OCI-LY1 (cell line): ENCODE measurements at regions not wholly inside any gene's neighbourhood (a gene's known extent, or its start where the extent isn't known, plus 50 kb on each side); places are given as distances from the start of the nearest gene placed in this dataset.

Experiments used
- H2AFZ ChIP-seq: fragments of 200-600 bp; sonication (generic), shearing (Covaris generic); 2 replicates; pipeline ENCODE4 v1.6.0; 2014; ENCODE audit warnings: antibody characterized with exemption, mild to moderate bottlenecking, low read length
- H3F3A ChIP-seq: fragments of 200-600 bp; sonication (generic), shearing (Covaris generic); 2 replicates; pipeline ENCODE4 v1.6.0; 2014; ENCODE audit warnings: mild to moderate bottlenecking, antibody characterized with exemption, low read length, moderate library complexity; ENCODE audit not compliant: insufficient read depth
- H3K27ac ChIP-seq: fragments of 200-600 bp; sonication (generic); 2 replicates; pipeline ENCODE4 v1.5.1; 2014; ENCODE audit warnings: low read length, mixed run types, mild to moderate bottlenecking, low read depth; ENCODE audit not compliant: poor library complexity, severe bottlenecking
- H3K27me3 ChIP-seq: fragments of 200-600 bp; sonication (generic); 2 replicates; pipeline ENCODE4 v1.6.0; 2014; ENCODE audit warnings: antibody characterized with exemption, mild to moderate bottlenecking, low read length, moderate library complexity; ENCODE audit not compliant: insufficient read depth
- H3K36me3 ChIP-seq: fragments of 200-600 bp; sonication (generic); 2 replicates; pipeline ENCODE4 v1.6.1; 2014; ENCODE audit warnings: mild to moderate bottlenecking, antibody characterized with exemption, low read length, moderate library complexity, mixed read lengths; ENCODE audit not compliant: insufficient read depth
- H3K4me1 ChIP-seq: fragments of 200-600 bp; sonication (generic); 2 replicates; pipeline ENCODE4 v1.5.1; 2014; ENCODE audit warnings: mild to moderate bottlenecking, low read length, moderate library complexity; ENCODE audit not compliant: insufficient read depth, severe bottlenecking
- H3K4me2 ChIP-seq: fragments of 200-600 bp; sonication (generic), shearing (Covaris generic); 2 replicates; pipeline ENCODE4 v1.6.1; 2014; ENCODE audit warnings: low read length
- H3K4me3 ChIP-seq: fragments of 200-600 bp; sonication (generic); 2 replicates; pipeline ENCODE4 v1.5.1; 2014; ENCODE audit warnings: low read length, low read depth, mild to moderate bottlenecking, mixed read lengths; ENCODE audit not compliant: poor library complexity, severe bottlenecking
- H3K79me2 ChIP-seq: fragments of 200-600 bp; shearing (Covaris generic); 2 replicates; pipeline ENCODE4 v1.6.1; 2016; ENCODE audit warnings: mixed run types, low read length, mixed read lengths; ENCODE audit not compliant: insufficient read depth
- H3K9ac ChIP-seq: fragments of 200-600 bp; sonication (generic), shearing (Covaris generic); 2 replicates; pipeline ENCODE4 v1.6.1; 2014; ENCODE audit warnings: mild to moderate bottlenecking, low read length, mixed read lengths
- H3K9me2 ChIP-seq: fragments of 200-600 bp; sonication (generic), shearing (Covaris generic); 2 replicates; pipeline ENCODE4 v1.6.1; 2014; ENCODE audit warnings: low read depth, mild to moderate bottlenecking, low read length, mixed read lengths
- H3K9me3 ChIP-seq: fragments of 200-600 bp; shearing (Covaris generic); 2 replicates; pipeline ENCODE4 v1.6.1; 2014; ENCODE audit warnings: low read length, mixed read lengths
- H4K20me1 ChIP-seq: fragments of 200-600 bp; sonication (generic), shearing (Covaris generic); 2 replicates; pipeline ENCODE4 v1.6.0; 2016; ENCODE audit warnings: mild to moderate bottlenecking, low read length; ENCODE audit not compliant: insufficient read depth
- EZH2 ChIP-seq: fragments of 200-600 bp; sonication (generic), shearing (Covaris generic); IDR thresholded peaks from 2 replicates; pipeline ENCODE4 v1.8.0; 2017; ENCODE audit warnings: borderline replicate concordance, mixed run types, mild to moderate bottlenecking, antibody characterized with exemption, low read length, moderate library complexity, mixed read lengths
- TF ChIP-seq, protein P1 (sequence below): fragments of 200-600 bp; sonication (generic), shearing (Covaris generic); IDR thresholded peaks from 2 replicates; pipeline ENCODE4 v1.5.1; 2017; ENCODE audit warnings: mild to moderate bottlenecking, antibody characterized with exemption, low read length, moderate library complexity, mixed read lengths

GRCh38 chr3:110743202-110743601, 328.4 kb upstream of the NECTIN3 start:
- no peaks in the 10 kb centered on the region for H3K9me2 ChIP-seq
- no peaks in the 10 kb centered on the region for H3K27me3 ChIP-seq
- H2AFZ ChIP-seq: no peak overlapping the region
- no peak overlapping the region for H3K4me3 ChIP-seq
- no peaks in the 10 kb centered on the region for H3K9me3 ChIP-seq
- H4K20me1 ChIP-seq: no peaks in the 10 kb centered on the region
- no peak for TF ChIP-seq EZH2
- TF ChIP-seq, protein P1, sequence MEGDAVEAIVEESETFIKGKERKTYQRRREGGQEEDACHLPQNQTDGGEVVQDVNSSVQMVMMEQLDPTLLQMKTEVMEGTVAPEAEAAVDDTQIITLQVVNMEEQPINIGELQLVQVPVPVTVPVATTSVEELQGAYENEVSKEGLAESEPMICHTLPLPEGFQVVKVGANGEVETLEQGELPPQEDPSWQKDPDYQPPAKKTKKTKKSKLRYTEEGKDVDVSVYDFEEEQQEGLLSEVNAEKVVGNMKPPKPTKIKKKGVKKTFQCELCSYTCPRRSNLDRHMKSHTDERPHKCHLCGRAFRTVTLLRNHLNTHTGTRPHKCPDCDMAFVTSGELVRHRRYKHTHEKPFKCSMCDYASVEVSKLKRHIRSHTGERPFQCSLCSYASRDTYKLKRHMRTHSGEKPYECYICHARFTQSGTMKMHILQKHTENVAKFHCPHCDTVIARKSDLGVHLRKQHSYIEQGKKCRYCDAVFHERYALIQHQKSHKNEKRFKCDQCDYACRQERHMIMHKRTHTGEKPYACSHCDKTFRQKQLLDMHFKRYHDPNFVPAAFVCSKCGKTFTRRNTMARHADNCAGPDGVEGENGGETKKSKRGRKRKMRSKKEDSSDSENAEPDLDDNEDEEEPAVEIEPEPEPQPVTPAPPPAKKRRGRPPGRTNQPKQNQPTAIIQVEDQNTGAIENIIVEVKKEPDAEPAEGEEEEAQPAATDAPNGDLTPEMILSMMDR: no peak
- H3K27ac ChIP-seq: no peak overlapping the region
- H3K4me2 ChIP-seq: no peak overlapping the region
- H3K9ac ChIP-seq: no peak overlapping the region
- H3K79me2 ChIP-seq: no peaks in the 10 kb centered on the region
- H3K36me3 ChIP-seq: no peaks in the 10 kb centered on the region
- H3F3A ChIP-seq: no peaks in the 10 kb centered on the region
- H3K4me1 ChIP-seq: no peaks in the 10 kb centered on the region

DNA sequence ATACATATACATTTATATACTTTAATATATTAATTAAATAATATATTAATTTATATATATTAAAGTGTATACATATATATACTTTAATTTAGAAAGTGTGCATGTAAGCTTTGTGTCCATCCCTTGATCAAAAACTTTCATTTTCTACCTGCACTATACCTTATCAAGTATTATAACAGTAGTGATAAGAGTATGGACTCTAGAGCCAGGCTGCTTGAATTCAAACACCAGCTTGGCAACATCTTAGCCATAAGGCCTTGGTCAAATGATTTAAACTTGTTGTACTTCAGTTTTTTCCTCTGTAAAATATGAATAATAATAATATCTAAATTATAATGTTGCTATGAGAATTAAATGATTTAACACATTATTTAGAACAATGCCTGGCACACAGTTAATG, 327.6 kb upstream of the NECTIN3 start:
- no peak overlapping the region for H3K27ac ChIP-seq
- H3F3A ChIP-seq: no peaks in the 10 kb centered on the region
- H3K4me2 ChIP-seq: no peak overlapping the region
- no peak for TF ChIP-seq EZH2
- TF ChIP-seq, protein P1: no peak
- H2AFZ ChIP-seq: no peak overlapping the region
- H3K9ac ChIP-seq: no peak overlapping the region
- H3K9me2 ChIP-seq: no peaks in the 10 kb centered on the region
- no peaks in the 10 kb centered on the region for H3K36me3 ChIP-seq
- no peaks in the 10 kb centered on the region for H3K27me3 ChIP-seq
- no peaks in the 10 kb centered on the region for H3K79me2 ChIP-seq
- H4K20me1 ChIP-seq: no peaks in the 10 kb centered on the region
- no peaks in the 10 kb centered on the region for H3K9me3 ChIP-seq
- no peaks in the 10 kb centered on the region for H3K4me1 ChIP-seq
- no peak overlapping the region for H3K4me3 ChIP-seq

GRCh38 chr3:110744723-110745122, 326.9 kb upstream of the NECTIN3 start:
- Histone ChIP-seq H2AFZ (no peak overlapping the region), H3K4me3 (no peak overlapping the region), H3K27ac (no peak overlapping the region), H3F3A (no peaks in the 10 kb centered on the region), H3K79me2 (no peaks in the 10 kb centered on the region), H3K9ac (no peak overlapping the region), H3K9me2 (no peaks in the 10 kb centered on the region), H3K9me3 (no peaks in the 10 kb centered on the region), H3K4me1 (no peaks in the 10 kb centered on the region), H4K20me1 (no peaks in the 10 kb centered on the region), H3K27me3 (no peaks in the 10 kb centered on the region), H3K4me2 (no peak overlapping the region), H3K36me3 (no peaks in the 10 kb centered on the region)
- TF ChIP-seq, protein P1: no peak
